A549 (cell line): ENCODE measurements at regions not wholly inside any gene's neighbourhood (a gene's known extent, or its start where the extent isn't known, plus 50 kb on each side); places are given as distances from the start of the nearest gene placed in this dataset.

Experiments used
- CHD2 ChIP-seq: fragments of 150-350 bp; IDR thresholded peaks from 2 replicates; pipeline ENCODE4 v1.6.1; 2014; ENCODE audit warnings: low read length; ENCODE audit not compliant: partially characterized antibody
- CTCF ChIP-seq: fragments of >200 bp; sonication (Bioruptor Twin); formaldehyde crosslinking; IDR thresholded peaks from 3 replicates; pipeline ENCODE4 v1.5.1; 2016
- ESRRA ChIP-seq: fragments of 150-350 bp; IDR thresholded peaks from 2 replicates; pipeline ENCODE4 v1.6.1; 2014; ENCODE audit warnings: mild to moderate bottlenecking, low read length, borderline replicate concordance
- KDM1A ChIP-seq: fragments of 200-600 bp; sonication (generic); IDR thresholded peaks from 2 replicates; pipeline ENCODE4 v1.6.1; 2016; ENCODE audit warnings: low read depth, mild to moderate bottlenecking
- POLR2AphosphoS2 ChIP-seq: conservative IDR thresholded peaks from 2 replicates; pipeline ENCODE4 v1.6.1; 2012; ENCODE audit warnings: low read length, improper control_type of control experiment, inconsistent platforms
- SMC3 ChIP-seq: fragments of >200 bp; sonication (Bioruptor Twin); formaldehyde crosslinking; IDR thresholded peaks from 3 replicates; pipeline ENCODE4 v1.6.1; 2018; ENCODE audit warnings: inconsistent platforms

DNA sequence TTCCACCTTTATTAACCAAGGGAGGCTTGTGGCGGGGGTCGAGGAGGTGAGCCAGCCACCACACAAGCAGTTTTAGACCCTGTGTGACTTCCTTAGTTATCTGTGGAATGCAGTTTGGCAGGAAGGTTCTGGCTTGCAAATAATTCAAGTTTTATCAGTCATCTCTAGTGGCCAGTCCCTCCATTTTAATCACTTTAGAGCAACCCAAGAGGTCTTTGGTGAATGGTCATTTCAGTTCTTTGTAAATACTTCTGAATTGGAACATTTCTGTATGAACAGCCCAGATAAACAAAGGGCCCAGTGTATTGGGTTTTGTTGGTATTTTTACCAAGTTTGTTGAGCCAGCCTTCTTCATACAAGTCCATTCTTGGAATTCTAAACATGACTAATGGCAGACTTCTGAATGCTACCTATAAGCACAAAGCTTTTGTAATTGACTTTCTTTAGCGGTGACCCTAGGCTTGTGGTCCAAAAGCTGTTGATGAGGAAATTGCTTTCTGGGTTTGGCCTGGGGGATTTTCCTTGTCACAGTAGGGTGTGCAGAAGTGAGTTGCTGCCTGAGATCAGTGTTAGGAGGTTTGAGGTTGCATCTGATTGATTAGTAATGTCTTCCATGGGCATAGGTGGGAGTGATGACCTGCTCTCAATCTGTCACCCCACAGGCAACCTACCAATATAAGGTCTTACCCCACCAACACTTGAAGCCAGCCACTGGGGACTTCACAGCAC is 193.3 kb upstream of the TOPAZ1 start:
- TF ChIP-seq CTCF: no peak
- no peak for TF ChIP-seq CHD2
- no peak for TF ChIP-seq ESRRA
- no peak for TF ChIP-seq POLR2AphosphoS2
- no peak for TF ChIP-seq KDM1A
- no peak for TF ChIP-seq SMC3
